Mesendoderm (in vitro differentiated cells): ENCODE measurements at regions not wholly inside any gene's neighbourhood (a gene's known extent, or its start where the extent isn't known, plus 50 kb on each side); places are given as distances from the start of the nearest gene placed in this dataset.

Experiments used
- DNase-seq: peaks from one replicate; pipeline ENCODE4 v3.0.0; 2013
- H2AK5ac ChIP-seq: 2 replicates; pipeline ENCODE4 v1.6.1; 2013; ENCODE audit warnings: low read length, inconsistent platforms
- H2BK120ac ChIP-seq: 2 replicates; pipeline ENCODE4 v1.6.1; 2013; ENCODE audit warnings: low read depth, mild to moderate bottlenecking, low read length, moderate library complexity, mixed read lengths
- H2BK15ac ChIP-seq: replicated peaks from 2 replicates; pipeline ENCODE4 v1.6.1; 2013; ENCODE audit warnings: low read depth, mild to moderate bottlenecking, moderate library complexity
- H2BK5ac ChIP-seq: 2 replicates; pipeline ENCODE4 v1.6.1; 2013; ENCODE audit warnings: low read length, inconsistent platforms
- H3K18ac ChIP-seq: 2 replicates; pipeline ENCODE4 v1.6.1; 2013; ENCODE audit warnings: mild to moderate bottlenecking, low read length, mixed read lengths
- H3K23ac ChIP-seq: one replicate; pipeline ENCODE4 v1.6.1; 2013; ENCODE audit warnings: low read length
- H3K27ac ChIP-seq: 2 replicates; pipeline ENCODE4 v1.5.1; 2013; ENCODE audit warnings: low read depth, mild to moderate bottlenecking, inconsistent platforms, low read length, moderate library complexity
- H3K27me3 ChIP-seq: 2 replicates; pipeline ENCODE4 v1.6.1; 2013; ENCODE audit warnings: low read length, control low read depth, mild to moderate bottlenecking, inconsistent platforms; ENCODE audit not compliant: insufficient read depth, poor library complexity
- H3K36me3 ChIP-seq: 2 replicates; pipeline ENCODE4 v1.6.1; 2013; ENCODE audit warnings: low read length, inconsistent platforms; ENCODE audit not compliant: control insufficient read depth, insufficient read depth
- H3K4ac ChIP-seq: one replicate; pipeline ENCODE4 v1.6.1; 2013; ENCODE audit warnings: low read depth, mild to moderate bottlenecking, low read length, moderate library complexity
- H3K4me1 ChIP-seq: 2 replicates; pipeline ENCODE4 v1.6.1; 2013; ENCODE audit warnings: low read depth, low read length, inconsistent platforms; ENCODE audit not compliant: control insufficient read depth
- H3K4me2 ChIP-seq: 2 replicates; pipeline ENCODE4 v1.6.1; 2013; ENCODE audit warnings: low read length
- H3K4me3 ChIP-seq: 2 replicates; pipeline ENCODE4 v1.5.1; 2013; ENCODE audit warnings: mild to moderate bottlenecking, low read length
- H3K56ac ChIP-seq: one replicate; pipeline ENCODE4 v1.6.1; 2013; ENCODE audit warnings: low read length
- H3K79me1 ChIP-seq: 2 replicates; pipeline ENCODE4 v1.6.1; 2013; ENCODE audit warnings: low read length, inconsistent platforms
- H3K79me2 ChIP-seq: 2 replicates; pipeline ENCODE4 v1.6.1; 2013; ENCODE audit warnings: mild to moderate bottlenecking, low read length; ENCODE audit not compliant: control insufficient read depth, insufficient read depth
- H3K9ac ChIP-seq: 2 replicates; pipeline ENCODE4 v1.6.1; 2013; ENCODE audit warnings: low read length, inconsistent platforms
- H4K5ac ChIP-seq: one replicate; pipeline ENCODE4 v1.6.1; 2013; ENCODE audit warnings: low read length
- H4K8ac ChIP-seq: one replicate; pipeline ENCODE4 v1.6.1; 2013; ENCODE audit warnings: low read depth, mild to moderate bottlenecking, control low read depth, low read length, moderate library complexity
- WGBS: extraction: QIAGEN DNeasy Blood & Tissue Kit; methylation state at CpG from one replicate; pipeline ENCODE4 v1.1.7; 2013; ENCODE audit warnings: low lambda C conversion rate, missing lambda C conversion rate; ENCODE audit not compliant: insufficient coverage; ENCODE audit errors: extremely low coverage; 5-methylcytosine and 5-hydroxymethylcytosine counted together

DNA sequence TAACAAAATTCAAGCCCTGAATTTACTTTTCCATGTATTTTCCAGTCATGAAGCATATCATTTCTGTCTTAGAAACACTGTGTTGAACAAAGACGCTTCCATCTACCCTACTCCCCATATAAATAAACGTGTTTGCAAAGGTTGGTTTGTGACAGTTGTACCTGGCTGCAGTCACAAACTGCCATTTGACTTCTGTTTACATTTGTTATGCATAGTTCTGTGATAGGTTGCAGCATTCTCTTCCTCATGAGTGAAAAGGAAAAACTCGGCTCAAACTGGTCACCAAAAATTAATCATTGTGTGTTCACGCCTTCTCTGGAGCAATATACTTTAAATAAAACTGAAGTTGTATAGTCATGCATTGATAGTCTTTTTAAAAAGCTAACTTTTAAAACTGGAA lies 69.3 kb upstream of the MOCS2 start:
- Histone ChIP-seq H3K36me3 (no peaks in the 10 kb centered on the region), H2BK5ac (no peak overlapping the region), H3K4me1 (no peaks in the 10 kb centered on the region), H3K4me3 (no peak overlapping the region), H3K4ac (no peak overlapping the region), H3K23ac (no peak overlapping the region), H3K4me2 (no peak overlapping the region), H2BK15ac (no peak overlapping the region), H2BK120ac (no peak overlapping the region), H3K9ac (no peak overlapping the region), H3K56ac (no peak overlapping the region), H3K18ac (no peak overlapping the region), H4K5ac (no peak overlapping the region), H3K79me1 (no peaks in the 10 kb centered on the region), H2AK5ac (no peak overlapping the region), H3K27me3 (no peaks in the 10 kb centered on the region), H4K8ac (no peak overlapping the region), H3K27ac (no peak overlapping the region), H3K79me2 (no peaks in the 10 kb centered on the region)
- DNase-seq, result no peak
- no CpG with 5 or more reads among the region's 4 CpGs for WGBS

DNA sequence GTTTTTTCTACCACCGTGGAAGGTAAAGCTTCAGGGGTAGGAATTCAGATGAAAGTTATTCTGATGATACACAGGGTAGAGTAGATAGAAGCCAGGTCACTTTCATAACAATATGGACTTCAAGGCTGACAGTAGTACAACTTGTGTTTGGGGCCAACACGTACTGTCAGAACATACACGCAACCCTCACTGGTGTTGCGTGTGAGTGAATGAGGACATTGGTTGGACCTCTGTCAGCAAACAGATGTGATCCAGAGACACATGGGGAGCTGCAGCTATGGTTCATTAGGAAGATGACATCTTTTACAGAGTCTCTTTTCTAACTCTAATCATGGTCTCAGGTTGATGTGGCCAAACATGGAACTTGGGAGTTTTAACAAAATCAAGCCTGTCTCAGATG lies 70.1 kb upstream of the MOCS2 start:
- Histone ChIP-seq H2BK120ac (no peak overlapping the region), H3K23ac (no peak overlapping the region), H2BK15ac (no peak overlapping the region), H3K27ac (no peak overlapping the region), H4K8ac (no peak overlapping the region), H3K4me1 (no peaks in the 10 kb centered on the region), H3K36me3 (no peaks in the 10 kb centered on the region), H2BK5ac (no peak overlapping the region), H3K27me3 (no peaks in the 10 kb centered on the region), H3K79me1 (no peaks in the 10 kb centered on the region), H3K79me2 (no peaks in the 10 kb centered on the region), H3K4ac (no peak overlapping the region), H3K4me2 (no peak overlapping the region), H2AK5ac (no peak overlapping the region), H4K5ac (no peak overlapping the region), H3K56ac (no peak overlapping the region), H3K9ac (no peak overlapping the region), H3K4me3 (no peak overlapping the region), H3K18ac (no peak overlapping the region)
- no peak for DNase-seq
- no CpG with 5 or more reads among the region's 4 CpGs for WGBS

DNA sequence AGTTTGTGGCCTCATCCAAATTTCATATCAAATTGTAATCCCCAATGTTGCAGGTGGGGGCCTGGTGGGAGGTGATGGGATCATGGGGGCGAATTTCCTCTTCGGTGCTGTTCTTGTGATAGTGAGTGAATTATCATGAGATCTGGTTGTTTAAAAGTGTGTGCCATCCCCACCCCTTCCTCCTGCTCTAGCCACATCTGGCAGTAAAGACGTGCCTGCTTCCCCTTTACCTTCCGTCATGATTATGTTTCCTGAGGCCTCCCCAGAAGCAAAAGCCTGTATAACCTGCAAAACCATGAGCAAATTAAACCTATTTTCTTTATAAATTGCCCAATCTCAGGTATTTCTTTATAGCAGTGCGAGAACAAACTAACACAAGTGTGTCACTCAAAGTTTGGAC lies 71.0 kb upstream of the MOCS2 start:
- Histone ChIP-seq H3K56ac (no peak overlapping the region), H2BK5ac (no peak overlapping the region), H3K4me2 (no peak overlapping the region), H2BK120ac (no peak overlapping the region), H3K36me3 (no peaks in the 10 kb centered on the region), H3K4me3 (no peak overlapping the region), H3K23ac (no peak overlapping the region), H3K27me3 (no peaks in the 10 kb centered on the region), H2AK5ac (no peak overlapping the region), H3K79me1 (no peaks in the 10 kb centered on the region), H3K9ac (no peak overlapping the region), H4K8ac (no peak overlapping the region), H3K4me1 (no peaks in the 10 kb centered on the region), H4K5ac (no peak overlapping the region), H3K27ac (no peak overlapping the region), H2BK15ac (no peak overlapping the region), H3K18ac (no peak overlapping the region), H3K79me2 (no peaks in the 10 kb centered on the region), H3K4ac (no peak overlapping the region)
- WGBS, result no CpG with 5 or more reads among the region's 5 CpGs
- no peak for DNase-seq

DNA sequence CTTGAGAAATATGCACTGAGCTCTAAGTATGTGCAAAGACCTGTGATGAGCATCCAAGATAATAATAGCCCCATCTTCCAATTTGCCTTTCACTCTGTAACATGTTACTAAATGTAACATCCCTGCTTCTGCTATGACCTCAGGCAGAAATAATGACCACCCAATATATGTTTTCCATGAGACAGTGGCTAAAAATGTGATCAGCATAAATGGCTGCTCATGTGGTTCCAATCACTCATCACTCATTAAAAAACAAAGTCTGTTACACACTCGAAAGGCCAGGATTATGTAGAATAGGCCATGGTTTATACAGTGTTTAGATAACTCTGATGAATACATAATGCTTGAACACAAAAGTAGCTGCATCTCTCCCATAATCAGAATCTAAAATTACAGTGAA lies 71.4 kb upstream of the MOCS2 start:
- Histone ChIP-seq H3K4ac (no peak overlapping the region), H4K5ac (no peak overlapping the region), H2AK5ac (no peak overlapping the region), H2BK120ac (no peak overlapping the region), H2BK15ac (no peak overlapping the region), H3K18ac (no peak overlapping the region), H3K79me1 (no peaks in the 10 kb centered on the region), H2BK5ac (no peak overlapping the region), H3K9ac (no peak overlapping the region), H3K56ac (no peak overlapping the region), H3K4me3 (no peak overlapping the region), H3K36me3 (no peaks in the 10 kb centered on the region), H3K27me3 (no peaks in the 10 kb centered on the region), H3K4me2 (no peak overlapping the region), H4K8ac (no peak overlapping the region), H3K27ac (no peak overlapping the region), H3K79me2 (no peaks in the 10 kb centered on the region), H3K4me1 (no peaks in the 10 kb centered on the region), H3K23ac (no peak overlapping the region)
- DNase-seq, result no peak
- no CpG with 5 or more reads among the region's 1 CpG for WGBS

DNA sequence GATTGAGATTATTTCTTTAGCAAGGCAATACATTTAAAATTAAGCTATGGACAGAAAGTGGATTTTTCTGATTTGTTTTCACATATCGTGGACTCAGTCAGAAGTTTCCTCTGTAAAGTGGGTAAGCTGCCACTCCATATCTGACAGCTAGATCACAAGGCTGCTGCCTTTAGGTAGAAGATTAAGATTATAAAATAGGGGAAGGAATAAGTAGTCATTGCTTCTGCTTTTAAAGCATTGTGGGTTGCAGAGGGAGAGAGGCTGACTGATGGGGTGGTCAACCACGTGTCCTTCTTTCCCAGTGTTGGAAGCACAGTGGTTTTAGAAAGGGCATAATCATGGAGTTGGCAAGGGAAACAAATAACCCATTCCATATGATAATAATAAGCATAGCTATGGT lies 74.3 kb upstream of the MOCS2 start:
- no peaks in the 10 kb centered on the region for H3K79me1 ChIP-seq
- H3K4me2 ChIP-seq, result no peak overlapping the region
- no peak overlapping the region for H2AK5ac ChIP-seq
- H3K4me1 ChIP-seq, result no peaks in the 10 kb centered on the region
- H4K8ac ChIP-seq, result no peak overlapping the region
- no peak for DNase-seq
- no peak overlapping the region for H3K56ac ChIP-seq
- H2BK5ac ChIP-seq, result no peak overlapping the region
- no peak overlapping the region for H3K23ac ChIP-seq
- no CpG with 5 or more reads among the region's 2 CpGs for WGBS
- H3K27ac ChIP-seq, result no peak overlapping the region
- H3K4ac ChIP-seq, result no peak overlapping the region
- H4K5ac ChIP-seq, result no peak overlapping the region
- H3K4me3 ChIP-seq, result no peak overlapping the region
- H3K18ac ChIP-seq, result no peak overlapping the region
- H2BK15ac ChIP-seq, result no peak overlapping the region
- no peaks in the 10 kb centered on the region for H3K27me3 ChIP-seq
- no peaks in the 10 kb centered on the region for H3K79me2 ChIP-seq
- no peaks in the 10 kb centered on the region for H3K36me3 ChIP-seq
- no peak overlapping the region for H3K9ac ChIP-seq
- H2BK120ac ChIP-seq, result no peak overlapping the region

DNA sequence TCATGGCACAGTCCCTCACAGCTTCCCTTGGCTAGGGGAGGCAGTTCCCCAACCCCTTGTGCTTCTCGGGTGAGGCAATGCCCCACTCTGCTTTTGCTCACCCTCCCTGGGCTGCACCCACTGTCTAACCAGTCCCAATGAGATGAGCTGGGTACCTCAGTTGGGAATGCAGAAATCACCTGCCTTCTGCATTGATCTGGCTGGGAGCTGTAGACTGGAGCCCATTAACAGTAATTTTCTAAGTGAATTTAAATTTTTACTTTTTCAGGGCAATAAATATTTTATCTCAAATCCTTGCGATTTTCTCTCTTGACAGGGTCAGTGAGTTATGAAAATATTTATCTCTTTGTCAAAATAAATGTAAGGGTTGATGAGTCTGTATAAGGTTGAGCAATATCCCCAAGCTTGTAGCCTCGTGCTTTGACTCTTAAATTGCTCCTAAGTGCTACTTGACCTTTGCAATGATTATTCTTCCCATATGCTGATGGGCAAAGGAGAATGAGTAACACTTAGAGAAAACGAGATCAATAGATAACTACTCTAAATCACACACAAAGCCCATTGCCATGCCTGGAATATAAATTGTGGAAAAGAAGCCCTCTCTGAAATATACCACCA lies 82.1 kb upstream of the MOCS2 start:
- Histone ChIP-seq H4K5ac (no peak overlapping the region), H3K4me1 (no peaks in the 10 kb centered on the region), H3K27ac (no peak overlapping the region), H3K27me3 (no peaks in the 10 kb centered on the region), H2AK5ac (no peak overlapping the region), H3K4me2 (no peak overlapping the region), H2BK15ac (no peak overlapping the region), H3K4me3 (no peak overlapping the region), H4K8ac (no peak overlapping the region), H2BK5ac (no peak overlapping the region), H3K23ac (no peak overlapping the region), H3K79me2 (no peaks in the 10 kb centered on the region), H3K18ac (no peak overlapping the region), H3K9ac (no peak overlapping the region), H3K36me3 (no peaks in the 10 kb centered on the region), H3K56ac (no peak overlapping the region), H3K79me1 (no peaks in the 10 kb centered on the region), H2BK120ac (no peak overlapping the region), H3K4ac (no peak overlapping the region)
- WGBS, result no CpG with 5 or more reads among the region's 4 CpGs
- no peak for DNase-seq
